Ishikawa (cell line): ENCODE measurements at regions not wholly inside any gene's neighbourhood (a gene's known extent, or its start where the extent isn't known, plus 50 kb on each side); places are given as distances from the start of the nearest gene placed in this dataset.

ENCODE experiments used
- CEBPB ChIP-seq: IDR thresholded peaks from 2 replicates; pipeline ENCODE4 v1.6.1; 2012
- CREB1 ChIP-seq: IDR thresholded peaks from 2 replicates; pipeline ENCODE4 v1.6.1; 2012; ENCODE audit warnings: low read depth
- EGR1 ChIP-seq: IDR thresholded peaks from 2 replicates; pipeline ENCODE4 v1.6.1; 2012
- EP300 ChIP-seq: IDR thresholded peaks from 2 replicates; pipeline ENCODE4 v1.6.1; 2012; ENCODE audit warnings: borderline replicate concordance
- MAX ChIP-seq: IDR thresholded peaks from 2 replicates; pipeline ENCODE4 v1.6.1; 2012
- NFIC ChIP-seq: IDR thresholded peaks from 2 replicates; pipeline ENCODE4 v1.6.1; 2012
- RAD21 ChIP-seq: IDR thresholded peaks from 2 replicates; pipeline ENCODE4 v1.6.1; 2012; ENCODE audit warnings: low read depth
- REST ChIP-seq: IDR thresholded peaks from 2 replicates; pipeline ENCODE4 v1.6.1; 2012; ENCODE audit warnings: low read depth, mild to moderate bottlenecking
- TAF1 ChIP-seq: IDR thresholded peaks from 2 replicates; pipeline ENCODE4 v1.6.1; 2012; ENCODE audit warnings: low read depth, mild to moderate bottlenecking
- YY1 ChIP-seq: IDR thresholded peaks from 2 replicates; pipeline ENCODE4 v1.6.1; 2012; ENCODE audit warnings: low read depth
- ZBTB7A ChIP-seq: IDR thresholded peaks from 2 replicates; pipeline ENCODE4 v1.6.1; 2012; ENCODE audit warnings: low read depth
- TF ChIP-seq, protein P1 (sequence below): IDR thresholded peaks from 2 replicates; pipeline ENCODE4 v1.6.1; 2012

DNA sequence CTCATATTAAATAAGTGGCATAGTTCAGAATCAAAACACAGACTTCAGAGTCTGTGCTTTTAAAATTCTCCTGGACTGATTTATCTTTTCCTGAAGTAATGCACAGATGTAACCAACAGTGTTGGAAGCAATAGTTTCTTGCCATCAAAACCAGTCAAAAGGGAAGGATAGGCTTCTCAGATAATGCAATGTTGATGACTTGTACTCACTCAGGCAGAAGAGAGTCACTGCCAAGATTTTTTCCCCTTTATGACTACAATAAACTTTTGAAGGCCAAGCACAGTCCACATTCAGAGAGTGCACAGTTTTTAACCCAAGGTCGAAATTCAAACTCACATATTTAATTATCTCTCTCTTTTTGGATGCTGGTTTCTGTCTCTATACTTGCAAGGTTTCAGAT is 305.0 kb upstream of the SGO1 start:
- TF ChIP-seq YY1, result no peak
- TF ChIP-seq EP300, result no peak
- TF ChIP-seq NFIC, result no peak
- no peak for TF ChIP-seq RAD21
- TF ChIP-seq EGR1, result no peak
- no peak for TF ChIP-seq REST
- TF ChIP-seq ZBTB7A, result no peak
- TF ChIP-seq CREB1, result no peak
- TF ChIP-seq, protein P1, sequence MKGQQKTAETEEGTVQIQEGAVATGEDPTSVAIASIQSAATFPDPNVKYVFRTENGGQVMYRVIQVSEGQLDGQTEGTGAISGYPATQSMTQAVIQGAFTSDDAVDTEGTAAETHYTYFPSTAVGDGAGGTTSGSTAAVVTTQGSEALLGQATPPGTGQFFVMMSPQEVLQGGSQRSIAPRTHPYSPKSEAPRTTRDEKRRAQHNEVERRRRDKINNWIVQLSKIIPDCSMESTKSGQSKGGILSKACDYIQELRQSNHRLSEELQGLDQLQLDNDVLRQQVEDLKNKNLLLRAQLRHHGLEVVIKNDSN, result no peak
- no peak for TF ChIP-seq CEBPB
- no peak for TF ChIP-seq MAX
- TF ChIP-seq TAF1, result no peak
